Choroid plexus epithelial cell (primary cell): ENCODE measurements at regions not wholly inside any gene's neighbourhood (a gene's known extent, or its start where the extent isn't known, plus 50 kb on each side); places are given as distances from the start of the nearest gene placed in this dataset.

Source experiments
- DNase-seq: peaks from one replicate; pipeline ENCODE4 v3.0.0-alpha.2; 2010; ENCODE audit warnings: low read depth
- H3K4me3 ChIP-seq: 2 replicates; pipeline ENCODE4 v1.5.1; 2011; ENCODE audit warnings: low read depth, mild to moderate bottlenecking, control low read depth, low read length, moderate library complexity
- CTCF ChIP-seq: conservative IDR thresholded peaks from 2 replicates; pipeline ENCODE4 v1.5.1; 2011; ENCODE audit warnings: low read depth, mild to moderate bottlenecking, control low read depth, inconsistent platforms, low read length, moderate library complexity

GRCh38 chr3:182243625-182244024 is 531.9 kb downstream of the SOX2 start:
- TF ChIP-seq CTCF = no peak
- DNase-seq = no peak
- no peak overlapping the region for H3K4me3 ChIP-seq

GRCh38 chr3:182244222-182244971 is 532.7 kb downstream of the SOX2 start:
- TF ChIP-seq CTCF = no peak
- no peak for DNase-seq
- no peak overlapping the region for H3K4me3 ChIP-seq

- no peak overlapping the region for H3K4me3 ChIP-seq
- TF ChIP-seq CTCF = no peak
- no peak for DNase-seq
Observed at GRCh38 chr3:182245059-182245458, 533.3 kb downstream of the SOX2 start.

- TF ChIP-seq CTCF = no peak
- DNase-seq = no peak
- no peak overlapping the region for H3K4me3 ChIP-seq
Observed at GRCh38 chr3:182246870-182247269, 535.1 kb downstream of the SOX2 start.

- DNase-seq = no peak
- no peak for TF ChIP-seq CTCF
- H3K4me3 ChIP-seq = no peak overlapping the region
Observed at GRCh38 chr3:182248349-182248880, 536.7 kb downstream of the SOX2 start.

GRCh38 chr3:182252802-182253201 is 540.5 kb upstream of the ATP11B start:
- H3K4me3 ChIP-seq = no peak overlapping the region
- DNase-seq = no peak
- TF ChIP-seq CTCF = no peak

- no peak for DNase-seq
- TF ChIP-seq CTCF = no peak
- H3K4me3 ChIP-seq = no peak overlapping the region
Observed at GRCh38 chr3:182255158-182255557, 538.1 kb upstream of the ATP11B start.
